HG02870 (cell line): ENCODE measurements at regions not wholly inside any gene's neighbourhood (a gene's known extent, or its start where the extent isn't known, plus 50 kb on each side); places are given as distances from the start of the nearest gene placed in this dataset.
A peak's percentile ranks its signal among the peaks of the same experiment; 100 is the strongest.

Experiments used
- ATAC-seq: cut with Tn5 transposase; IDR thresholded peaks from one replicate; pipeline ENCODE4 v1.9.1; 2021; ENCODE audit warnings: mild to moderate bottlenecking, moderate library complexity; ENCODE audit not compliant: unreplicated experiment

GRCh38 chr3:6779140-6779539 lies 81.8 kb upstream of the GRM7 start:
- ATAC-seq, result no peak

GRCh38 chr3:6781092-6781491 lies 79.8 kb upstream of the GRM7 start:
- no peak for ATAC-seq

DNA sequence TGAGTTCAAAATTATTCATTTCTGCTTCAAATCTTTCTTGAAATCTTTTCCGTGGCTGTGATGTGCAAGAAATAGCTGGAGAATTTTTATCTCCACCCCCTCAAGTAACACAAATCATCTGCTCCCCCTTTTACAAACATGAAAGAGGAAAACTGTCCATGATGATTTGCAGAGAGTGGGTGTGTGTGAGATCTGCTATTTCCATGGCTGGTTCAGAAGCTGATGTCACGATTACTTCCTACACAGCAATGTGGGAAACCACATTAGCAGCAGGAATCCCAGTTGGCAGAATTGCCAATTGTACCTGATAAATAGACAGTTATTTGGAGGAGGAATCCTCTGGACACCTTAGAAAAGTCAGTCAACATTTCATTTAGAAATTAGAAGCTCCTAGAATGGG lies 75.2 kb upstream of the GRM7 start:
- ATAC-seq, result no peak

- no peak for ATAC-seq
These were observed 69.8 kb upstream of the GRM7 start for GRCh38 chr3:6791161-6791560.

DNA sequence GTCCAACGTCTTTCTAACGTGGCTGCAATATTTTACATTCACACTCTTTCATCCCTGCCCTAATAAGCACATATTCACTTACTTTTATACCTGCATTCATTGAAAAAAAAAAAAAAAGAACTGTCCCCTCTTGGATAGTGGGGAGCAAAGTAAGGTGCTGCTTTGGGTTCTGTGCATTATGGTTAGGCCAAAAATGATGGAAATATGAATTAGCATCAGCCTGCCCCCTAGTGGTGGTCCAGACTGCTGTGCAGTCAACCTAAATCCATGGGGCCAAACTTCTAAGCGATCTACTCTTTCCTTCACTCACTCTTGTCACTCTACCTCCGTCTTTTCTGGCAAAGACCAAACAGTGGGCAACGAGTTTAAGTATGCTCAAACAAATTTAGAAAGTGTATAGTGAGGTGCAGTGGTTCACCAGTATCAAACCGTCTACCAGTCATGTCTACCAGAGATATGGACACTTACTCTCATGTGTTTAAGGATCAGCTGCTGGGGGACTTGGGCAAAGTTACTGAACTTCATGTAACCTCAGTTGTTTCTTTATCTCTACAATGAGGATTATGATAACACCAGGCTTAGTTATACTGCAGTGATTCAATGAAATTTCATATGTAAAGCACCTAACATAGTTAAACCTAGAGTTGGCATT lies 61.5 kb upstream of the GRM7 start:
- ATAC-seq, result peak; percentile 95

- no peak for ATAC-seq
These were observed 57.3 kb upstream of the GRM7 start for GRCh38 chr3:6803619-6804018.

DNA sequence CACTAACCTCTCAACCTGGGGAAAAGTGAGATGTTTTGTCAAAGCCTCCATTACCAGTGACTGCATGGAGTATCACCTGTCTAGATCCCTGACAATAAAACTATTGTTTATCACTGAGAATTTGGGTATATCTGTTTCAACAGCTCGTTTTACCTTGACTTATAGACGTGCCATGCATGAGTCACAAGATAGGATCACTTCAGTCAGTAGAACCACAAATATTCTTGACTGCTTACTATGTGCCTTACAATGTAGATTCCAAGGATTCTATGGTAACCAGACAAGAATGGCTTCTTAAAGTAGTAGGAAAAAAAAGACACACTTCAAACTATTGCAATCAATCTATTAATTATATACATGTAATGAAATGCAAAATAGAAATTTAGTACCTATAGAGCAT lies 55.7 kb upstream of the GRM7 start:
- ATAC-seq, result no peak

DNA sequence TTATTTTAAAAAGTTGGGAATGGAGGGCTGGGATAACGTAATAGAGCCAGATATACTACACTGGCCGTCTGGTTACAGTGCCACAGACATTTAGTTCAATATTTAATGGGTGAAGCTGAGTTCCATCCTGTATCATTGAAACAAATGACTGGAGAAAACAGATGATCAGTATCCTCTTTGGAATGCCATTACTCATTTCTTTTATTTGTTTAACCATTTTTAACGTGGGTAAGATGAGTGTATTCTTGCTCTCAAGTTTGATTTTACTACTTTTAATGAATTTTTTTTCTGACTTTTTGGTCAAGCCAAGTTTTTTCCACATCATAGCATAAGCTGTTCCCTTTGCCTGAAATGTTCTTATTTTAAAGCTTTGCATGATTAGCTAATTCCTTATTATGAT lies 53.9 kb upstream of the GRM7 start:
- ATAC-seq, result no peak

DNA sequence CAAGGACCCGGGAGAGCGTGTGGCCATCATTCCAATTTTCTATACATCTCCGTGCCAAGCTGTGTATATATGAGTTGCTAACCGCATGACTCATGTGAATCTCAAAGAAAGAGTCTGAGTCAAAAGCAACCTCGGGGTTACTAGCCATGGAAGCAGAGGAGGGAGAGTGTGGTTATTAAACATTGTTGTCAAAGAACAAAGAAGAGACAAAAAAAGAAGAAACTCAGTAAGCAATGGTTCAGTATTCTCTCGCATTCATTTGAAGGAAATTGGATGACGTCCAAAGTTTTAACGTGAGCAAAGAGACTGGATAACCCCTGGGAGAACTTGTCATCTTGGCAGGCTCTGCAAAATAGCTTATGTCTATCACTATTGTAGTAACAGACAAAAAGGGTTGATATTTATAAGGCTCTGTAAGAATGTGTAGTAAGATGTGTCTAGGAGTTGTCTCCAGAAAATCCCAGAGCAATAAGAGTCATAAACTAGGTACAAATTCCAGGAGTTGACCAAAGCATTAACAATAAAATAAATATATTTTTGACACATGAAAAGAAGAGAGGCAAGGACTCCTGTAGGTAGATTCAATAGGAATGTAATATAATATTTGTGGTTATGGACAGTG lies 52.8 kb upstream of the GRM7 start:
- no peak for ATAC-seq

- no peak for ATAC-seq
These were observed 51.6 kb upstream of the GRM7 start for GRCh38 chr3:6809349-6809748.
